ENCODE measurements at regions not wholly inside any gene's neighbourhood (a gene's known extent, or its start where the extent isn't known, plus 50 kb on each side); places are given as distances from the start of the nearest gene placed in this dataset.

DNA sequence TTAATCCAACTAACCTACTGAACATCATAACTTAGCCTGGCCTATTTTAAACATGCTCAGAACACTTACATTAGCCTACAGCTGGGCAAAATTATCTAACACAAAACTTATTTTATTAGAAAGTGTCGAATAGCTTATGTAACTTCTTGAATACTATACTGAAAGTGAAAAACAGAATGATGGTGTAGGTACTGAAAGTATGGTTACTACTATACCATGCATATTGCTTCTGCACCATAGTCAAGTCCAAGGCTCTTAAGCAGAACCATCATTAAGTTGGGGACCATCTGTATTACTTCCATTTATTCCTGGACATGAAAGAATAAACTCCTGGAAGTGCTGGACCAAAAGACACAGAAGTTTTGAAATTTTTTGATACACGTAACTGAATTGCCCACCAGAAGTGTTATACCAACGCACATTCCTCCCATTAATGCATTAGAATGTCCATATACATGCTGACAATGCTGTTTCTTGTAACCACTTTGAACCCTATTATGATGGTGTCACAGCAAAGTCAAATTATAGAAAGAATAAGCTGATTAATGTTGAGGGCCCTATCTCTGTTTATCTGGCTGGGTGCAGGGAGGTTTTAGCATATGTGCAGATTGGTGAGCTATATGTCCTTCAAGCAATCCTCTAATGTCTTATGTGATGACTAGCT lies 375.7 kb downstream of the ACTL7B start:
- DNase-seq, result no peak

DNA sequence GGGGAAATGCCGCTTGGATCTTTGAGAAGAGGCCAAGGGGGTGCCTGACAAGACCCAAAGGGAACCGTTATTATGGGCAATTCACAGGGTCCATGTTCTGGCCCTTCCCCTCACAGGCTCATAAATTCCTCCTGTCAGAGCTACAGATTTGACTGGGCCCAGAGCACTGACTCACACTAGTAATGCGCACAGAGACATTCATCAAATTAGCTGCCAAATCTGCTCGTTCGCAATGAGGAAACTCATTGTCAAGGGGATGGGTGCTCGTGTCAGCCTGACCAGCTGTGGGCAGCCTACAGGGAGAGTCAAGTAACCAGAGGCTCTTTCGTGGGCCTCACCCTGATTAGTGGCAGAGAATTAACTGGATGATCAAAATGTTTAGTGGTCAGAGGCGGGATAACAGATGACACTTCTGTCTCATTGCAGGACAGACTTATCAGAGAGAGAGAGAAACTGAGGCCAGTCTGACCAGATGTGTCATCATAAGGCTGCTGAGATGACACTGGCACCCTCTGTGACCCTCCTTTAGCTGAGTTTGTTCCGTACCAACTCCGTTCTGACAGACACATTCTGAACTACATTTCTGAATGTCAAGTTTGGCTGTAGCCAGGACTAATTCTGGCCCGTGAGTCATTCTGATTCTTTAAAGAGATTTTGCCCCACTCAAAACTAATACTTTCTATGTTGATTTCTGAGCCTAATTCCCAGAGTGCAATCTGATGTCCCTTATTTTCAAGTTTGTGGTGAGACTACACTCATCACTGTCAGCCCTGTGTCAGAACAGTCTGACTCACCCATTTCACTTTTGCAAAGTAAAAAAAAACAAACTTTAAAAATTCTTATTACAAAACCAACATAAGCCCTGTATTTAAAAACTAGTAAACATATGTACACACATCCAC lies 377.1 kb downstream of the ACTL7B start:
- no peak for DNase-seq

DNA sequence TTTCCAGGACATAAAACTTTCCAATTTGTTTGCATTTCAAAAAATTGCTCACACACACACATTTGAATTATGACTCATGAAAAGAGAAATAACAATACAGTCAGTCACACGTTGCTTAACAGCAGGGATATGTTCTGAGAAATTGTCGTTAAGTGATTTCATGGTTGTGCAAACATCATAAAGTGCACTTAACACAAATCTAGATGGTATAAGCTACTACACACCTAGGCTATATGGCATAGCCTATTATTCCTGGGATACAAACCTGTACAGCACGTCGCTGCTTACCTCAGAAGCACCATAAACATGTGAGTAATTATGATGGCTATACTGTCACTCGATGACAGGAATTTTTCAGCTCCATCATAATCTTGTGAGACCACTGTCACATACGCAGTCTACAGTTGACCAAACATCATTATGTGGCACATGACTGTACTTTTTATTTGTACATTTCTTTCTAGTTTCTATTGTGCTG lies 378.2 kb downstream of the ACTL7B start:
- no peak for DNase-seq

GRCh38 chr9:108476574-108476973 lies 379.2 kb downstream of the ACTL7B start:
- no peak for DNase-seq

GRCh38 chr9:108475813-108476212 lies 380.0 kb downstream of the ACTL7B start:
- DNase-seq, result no peak

- no peak for DNase-seq
These were observed 381.4 kb downstream of the ACTL7B start for GRCh38 chr9:108474356-108474755.

GRCh38 chr9:108473209-108474112 lies 382.3 kb downstream of the ACTL7B start:
- DNase-seq, result no peak

GRCh38 chr9:108469654-108470053 lies 386.1 kb downstream of the ACTL7B start:
- no peak for DNase-seq

GRCh38 chr9:108468364-108468763 lies 387.4 kb downstream of the ACTL7B start:
- no peak for DNase-seq

DNA sequence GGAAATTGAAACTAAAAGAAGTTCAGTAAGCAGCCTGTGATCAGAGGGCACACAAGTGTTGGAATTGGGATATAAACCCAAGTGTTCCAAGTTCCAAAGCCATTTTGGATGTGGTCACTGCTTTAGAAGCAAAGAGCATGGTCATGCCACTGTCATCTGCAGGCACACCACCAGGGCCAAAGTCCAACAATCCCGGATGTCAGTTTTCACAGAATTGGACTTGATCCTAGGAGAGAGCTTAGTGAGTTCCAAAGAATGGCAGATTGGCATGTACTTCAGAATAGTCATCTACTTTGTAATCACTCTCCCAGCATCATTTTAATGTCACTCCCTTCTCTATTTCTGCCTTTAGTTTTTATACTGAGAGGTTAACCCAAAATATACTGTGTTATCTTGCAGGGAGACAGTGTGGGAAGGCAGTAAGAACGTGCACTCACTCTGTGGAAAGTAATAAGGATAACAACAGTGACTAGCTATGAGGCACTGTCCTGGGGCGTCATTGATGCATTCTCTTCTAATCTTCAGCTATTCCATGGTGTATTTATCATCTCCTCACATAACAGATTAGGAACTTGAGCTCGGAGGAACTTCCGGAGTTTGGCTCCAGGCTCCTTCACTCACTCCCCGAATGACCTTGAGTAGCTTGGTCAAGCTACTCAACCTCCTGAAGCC lies 388.0 kb downstream of the ACTL7B start:
- DNase-seq, result no peak

- DNase-seq, result no peak
These were observed 388.6 kb downstream of the ACTL7B start for GRCh38 chr9:108467161-108467560.

DNA sequence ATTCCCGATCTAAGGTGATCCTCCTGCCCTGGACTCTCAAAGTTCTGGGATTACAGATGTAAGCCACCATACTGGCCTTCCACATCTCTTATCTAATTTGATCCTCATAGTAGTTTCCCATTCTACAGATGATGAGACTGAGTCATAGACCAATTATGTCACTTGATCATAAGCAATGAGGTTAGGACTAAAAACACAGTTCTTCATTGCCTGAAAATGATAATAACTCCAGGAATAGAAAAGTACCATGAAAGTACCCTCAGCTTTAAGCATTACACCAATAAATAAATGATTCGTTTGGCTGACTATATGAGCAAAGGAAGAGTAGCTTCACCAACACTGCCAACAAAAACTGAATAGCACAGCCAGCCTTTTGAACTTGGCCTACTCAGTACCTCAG lies 389.5 kb downstream of the ACTL7B start:
- DNase-seq, result no peak

DNA sequence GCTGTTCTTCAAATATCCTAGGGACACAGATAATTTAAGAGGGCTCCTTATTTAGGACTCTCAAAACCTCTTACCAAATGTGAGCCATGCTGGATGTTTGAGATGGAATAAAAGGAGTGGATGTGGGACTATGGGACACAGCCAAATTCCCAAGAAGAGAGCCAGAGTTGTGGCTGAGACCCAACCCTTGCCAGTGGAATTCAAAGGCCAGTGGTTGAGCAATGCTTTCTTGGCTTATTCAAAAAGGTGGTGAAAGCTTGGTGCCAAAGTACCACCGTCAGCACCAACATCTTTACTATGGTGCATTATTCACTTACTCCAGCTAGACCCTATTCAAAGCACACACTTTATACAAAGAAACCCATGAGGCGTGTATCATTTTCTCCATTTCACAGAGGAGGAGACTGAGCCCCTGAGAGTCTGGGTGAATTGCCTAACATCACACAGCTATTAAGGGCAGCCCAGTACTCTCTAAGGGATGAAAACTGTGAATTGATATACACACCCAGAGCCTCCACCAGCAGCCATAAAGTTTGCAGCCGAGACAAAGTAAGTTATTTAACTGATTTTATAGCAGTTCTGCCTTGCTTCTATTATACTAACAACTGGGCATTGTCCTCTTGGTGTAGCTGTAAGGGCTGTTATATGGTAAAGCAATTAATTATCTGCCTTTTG lies 391.7 kb downstream of the ACTL7B start:
- DNase-seq, result no peak

- no peak for DNase-seq
These were observed 398.9 kb downstream of the ACTL7B start for GRCh38 chr9:108456903-108457302.

DNA sequence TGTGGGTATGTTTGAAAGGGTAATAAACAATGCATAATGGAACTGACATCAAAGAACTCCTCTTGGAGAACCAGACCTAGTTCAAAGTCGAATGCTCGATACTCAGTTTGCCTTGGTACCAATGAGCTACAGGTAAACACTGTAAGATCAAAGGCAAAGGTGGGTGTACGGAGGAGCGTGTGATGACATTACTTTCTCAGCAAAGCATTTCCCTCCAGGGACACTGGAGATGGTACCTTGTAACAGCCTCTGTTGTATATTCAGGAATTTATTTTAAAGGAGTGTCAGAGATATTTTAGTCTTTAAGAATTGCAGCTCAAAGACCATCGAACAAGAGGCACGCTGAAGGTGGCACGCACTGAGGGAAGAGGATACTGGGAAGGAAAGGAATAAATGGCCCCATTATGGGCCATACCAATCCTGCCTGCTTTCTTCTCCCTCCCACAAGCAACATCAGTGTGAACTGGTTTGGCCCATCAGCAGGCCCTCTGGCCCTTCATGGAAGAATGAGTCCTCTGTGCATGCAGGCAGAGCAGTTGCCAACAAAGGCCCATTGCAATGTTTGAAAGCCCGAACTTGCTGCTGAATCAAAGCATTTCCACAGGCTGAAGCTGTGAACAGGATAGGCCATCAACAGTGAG lies 410.2 kb downstream of the ACTL7B start:
- DNase-seq, result peak; percentile 87

DNA sequence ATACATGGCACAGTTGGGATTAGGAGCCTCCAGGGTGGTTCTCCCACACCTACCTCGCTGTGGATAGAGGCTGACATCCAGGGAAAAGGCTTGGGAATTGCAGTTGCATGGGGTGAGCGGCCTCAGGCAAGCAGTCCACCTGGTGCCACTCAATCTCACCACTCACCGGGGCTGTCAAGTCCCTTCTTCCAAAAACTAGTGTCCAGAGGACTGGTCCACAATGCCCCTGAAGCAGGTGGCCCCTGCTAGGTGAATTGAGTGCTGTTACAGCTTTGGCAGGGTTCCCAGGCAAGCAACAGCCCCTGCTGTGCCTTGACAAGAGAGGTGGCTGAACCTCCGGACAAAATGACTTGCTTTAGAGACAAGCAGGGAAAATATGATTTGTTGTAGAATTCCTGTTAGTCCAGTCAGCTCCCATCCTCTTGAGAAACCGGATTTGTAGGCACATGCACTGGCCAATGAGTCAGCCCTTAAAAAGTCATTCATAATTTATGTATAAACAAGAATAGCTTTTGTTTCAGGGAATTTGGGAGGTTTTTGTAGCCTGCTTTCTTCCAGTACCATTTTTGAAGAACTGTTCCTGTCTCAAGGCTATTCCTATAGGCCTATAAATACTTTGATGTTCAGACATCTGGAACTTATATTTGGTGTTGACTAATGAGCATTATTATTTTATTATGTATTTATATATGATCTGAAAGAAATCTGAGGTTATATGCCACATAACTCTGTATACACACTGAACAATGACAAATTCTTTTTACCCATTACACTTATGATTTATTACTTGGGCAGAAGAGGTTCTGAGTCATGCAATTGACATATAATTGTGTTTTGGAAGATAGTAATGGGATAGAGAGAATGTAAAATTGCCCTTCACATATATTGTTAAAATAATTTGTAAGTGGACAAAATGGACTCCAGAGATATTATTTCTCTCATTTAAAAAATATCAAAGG lies 411.1 kb downstream of the ACTL7B start:
- DNase-seq, result no peak

GRCh38 chr9:108443741-108444140 lies 412.0 kb downstream of the ACTL7B start:
- no peak for DNase-seq

- DNase-seq, result no peak
These were observed 412.7 kb downstream of the ACTL7B start for GRCh38 chr9:108443019-108443633.

DNA sequence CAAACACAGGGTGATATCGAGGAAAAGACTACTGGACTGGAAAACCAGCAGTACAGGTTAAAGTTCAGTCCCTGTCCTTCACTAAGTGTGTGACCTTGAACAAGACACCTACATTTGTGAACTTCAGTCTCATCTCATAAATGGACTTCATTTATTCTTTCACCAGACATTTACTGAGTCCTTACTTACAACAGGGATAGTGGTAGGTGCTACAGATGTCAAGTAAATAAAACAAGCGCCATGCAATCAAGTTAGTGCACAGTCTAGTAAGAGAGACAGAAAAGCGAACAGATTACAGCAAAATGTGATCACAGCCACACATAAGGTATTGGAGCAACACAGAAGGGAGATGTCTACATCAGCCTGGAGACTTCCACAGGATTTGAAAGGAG lies 413.2 kb downstream of the ACTL7B start:
- DNase-seq, result no peak

DNA sequence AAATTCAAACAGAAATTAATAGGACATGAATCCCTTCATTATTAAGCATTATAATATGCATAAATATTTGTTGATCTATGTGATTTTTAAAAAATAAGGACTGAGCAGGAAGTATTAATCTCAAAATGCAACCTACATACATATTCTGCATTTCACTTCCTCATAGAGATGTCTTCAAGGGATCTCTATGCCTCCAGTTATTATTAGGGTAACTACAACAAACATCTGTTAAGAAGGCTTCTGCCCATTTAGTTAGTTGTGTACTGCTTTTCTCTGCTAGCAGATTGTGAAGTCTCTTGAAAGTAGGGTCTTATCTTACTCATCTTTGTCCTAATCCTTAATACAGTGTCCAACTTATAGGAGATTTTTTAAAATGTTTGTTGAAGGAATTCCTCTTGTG lies 414.1 kb downstream of the ACTL7B start:
- no peak for DNase-seq
